LNCaP clone FGC (cell line): ENCODE measurements at regions not wholly inside any gene's neighbourhood (a gene's known extent, or its start where the extent isn't known, plus 50 kb on each side); places are given as distances from the start of the nearest gene placed in this dataset.

Experiments
- DNase-seq: peaks from one replicate; pipeline ENCODE4 v3.0.0-alpha.2; 2011; ENCODE audit warnings: low read depth
- H3K4me3 ChIP-seq: 2 replicates; pipeline ENCODE4 v1.5.1; 2011; ENCODE audit warnings: mild to moderate bottlenecking, low read depth, low read length, control low read depth
- TF ChIP-seq, protein P1 (sequence below): IDR thresholded peaks from 2 replicates; pipeline ENCODE4 v1.5.1; 2012; ENCODE audit warnings: mild to moderate bottlenecking; ENCODE audit not compliant: control insufficient read depth, insufficient read depth; ENCODE audit errors: extremely low read depth

DNA sequence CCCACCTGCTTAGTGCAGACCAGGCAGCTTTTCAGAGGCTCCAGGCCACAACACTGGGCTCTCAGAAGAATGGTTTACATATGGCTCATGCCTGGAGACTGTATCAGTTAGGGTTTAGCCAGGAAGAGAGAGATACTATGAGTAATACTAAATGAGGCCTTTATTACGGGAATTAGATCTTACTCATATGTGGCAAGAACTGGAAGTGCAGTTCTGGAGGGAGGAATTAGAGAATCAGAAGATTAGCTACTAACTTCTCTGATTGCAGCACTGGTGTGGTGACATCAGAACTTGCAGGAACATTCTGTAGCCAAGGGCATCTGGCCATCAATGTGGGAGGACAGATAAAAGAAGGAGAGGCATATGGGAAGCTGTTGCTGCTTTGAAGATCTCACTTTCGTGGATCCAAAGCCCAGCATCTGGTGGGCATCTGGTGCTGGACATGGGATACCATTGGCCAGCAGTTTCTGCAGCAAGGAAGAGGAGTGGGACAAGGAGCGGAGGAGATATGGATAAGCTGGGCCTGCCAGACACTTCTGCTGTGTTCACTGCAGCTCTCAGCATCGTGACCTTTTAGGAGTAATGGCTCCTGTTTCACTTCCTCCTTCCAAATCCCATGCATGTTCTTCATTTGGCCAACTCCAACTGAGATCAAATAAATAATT is 248.5 kb downstream of the BTBD3 start:
- no peak for DNase-seq
- TF ChIP-seq, protein P1, sequence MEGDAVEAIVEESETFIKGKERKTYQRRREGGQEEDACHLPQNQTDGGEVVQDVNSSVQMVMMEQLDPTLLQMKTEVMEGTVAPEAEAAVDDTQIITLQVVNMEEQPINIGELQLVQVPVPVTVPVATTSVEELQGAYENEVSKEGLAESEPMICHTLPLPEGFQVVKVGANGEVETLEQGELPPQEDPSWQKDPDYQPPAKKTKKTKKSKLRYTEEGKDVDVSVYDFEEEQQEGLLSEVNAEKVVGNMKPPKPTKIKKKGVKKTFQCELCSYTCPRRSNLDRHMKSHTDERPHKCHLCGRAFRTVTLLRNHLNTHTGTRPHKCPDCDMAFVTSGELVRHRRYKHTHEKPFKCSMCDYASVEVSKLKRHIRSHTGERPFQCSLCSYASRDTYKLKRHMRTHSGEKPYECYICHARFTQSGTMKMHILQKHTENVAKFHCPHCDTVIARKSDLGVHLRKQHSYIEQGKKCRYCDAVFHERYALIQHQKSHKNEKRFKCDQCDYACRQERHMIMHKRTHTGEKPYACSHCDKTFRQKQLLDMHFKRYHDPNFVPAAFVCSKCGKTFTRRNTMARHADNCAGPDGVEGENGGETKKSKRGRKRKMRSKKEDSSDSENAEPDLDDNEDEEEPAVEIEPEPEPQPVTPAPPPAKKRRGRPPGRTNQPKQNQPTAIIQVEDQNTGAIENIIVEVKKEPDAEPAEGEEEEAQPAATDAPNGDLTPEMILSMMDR, result no peak
- no peak overlapping the region for H3K4me3 ChIP-seq

DNA sequence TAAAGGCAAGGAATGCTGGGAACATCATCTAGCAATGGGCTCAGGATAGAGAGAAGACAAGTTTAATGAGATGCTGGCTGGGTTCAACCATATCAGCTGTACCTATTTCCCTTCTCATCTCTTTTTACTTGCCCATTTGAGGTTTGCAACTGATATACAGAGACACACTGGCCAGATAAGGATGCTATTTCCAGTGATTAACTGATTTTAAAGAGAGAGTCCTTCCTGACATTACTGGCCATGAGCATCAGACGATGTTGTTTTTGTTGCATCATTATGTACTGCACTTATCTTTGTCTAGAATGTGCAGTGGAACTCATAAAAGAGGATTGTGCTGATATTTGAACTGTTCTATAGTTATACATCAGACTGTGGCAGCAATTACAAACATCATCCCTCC is 252.7 kb downstream of the BTBD3 start:
- TF ChIP-seq, protein P1, result no peak
- H3K4me3 ChIP-seq, result no peak overlapping the region
- DNase-seq, result no peak

DNA sequence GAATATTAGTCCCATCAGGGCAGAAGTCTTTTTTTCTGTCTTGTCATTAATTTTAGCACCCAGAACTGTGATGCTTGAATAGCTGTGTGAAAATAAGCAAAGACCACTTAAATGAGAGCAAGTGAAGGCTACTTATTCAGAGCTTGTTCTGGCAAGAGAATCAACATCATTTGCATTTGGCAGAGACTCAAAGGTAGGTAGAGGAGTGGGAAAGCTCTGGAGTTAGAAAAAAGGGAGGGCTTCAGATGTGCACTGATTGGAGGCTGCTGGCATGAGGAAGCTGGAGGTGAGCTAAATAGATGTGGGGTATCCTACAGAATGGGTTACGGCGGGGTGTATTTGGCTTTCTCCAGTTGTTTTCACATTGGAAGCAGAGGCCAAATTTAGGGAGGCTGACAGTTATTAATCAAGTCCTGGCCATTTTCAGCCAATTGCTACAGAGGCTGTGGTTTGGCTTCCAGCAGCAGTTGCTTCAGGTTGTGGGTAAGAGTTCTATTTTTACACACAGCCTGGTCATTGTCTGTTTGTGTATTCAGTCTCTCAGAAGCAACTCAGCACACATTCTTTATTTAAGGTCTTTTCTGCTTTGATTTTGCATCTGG is 254.3 kb downstream of the BTBD3 start:
- no peak for DNase-seq
- no peak overlapping the region for H3K4me3 ChIP-seq
- TF ChIP-seq, protein P1, result no peak

DNA sequence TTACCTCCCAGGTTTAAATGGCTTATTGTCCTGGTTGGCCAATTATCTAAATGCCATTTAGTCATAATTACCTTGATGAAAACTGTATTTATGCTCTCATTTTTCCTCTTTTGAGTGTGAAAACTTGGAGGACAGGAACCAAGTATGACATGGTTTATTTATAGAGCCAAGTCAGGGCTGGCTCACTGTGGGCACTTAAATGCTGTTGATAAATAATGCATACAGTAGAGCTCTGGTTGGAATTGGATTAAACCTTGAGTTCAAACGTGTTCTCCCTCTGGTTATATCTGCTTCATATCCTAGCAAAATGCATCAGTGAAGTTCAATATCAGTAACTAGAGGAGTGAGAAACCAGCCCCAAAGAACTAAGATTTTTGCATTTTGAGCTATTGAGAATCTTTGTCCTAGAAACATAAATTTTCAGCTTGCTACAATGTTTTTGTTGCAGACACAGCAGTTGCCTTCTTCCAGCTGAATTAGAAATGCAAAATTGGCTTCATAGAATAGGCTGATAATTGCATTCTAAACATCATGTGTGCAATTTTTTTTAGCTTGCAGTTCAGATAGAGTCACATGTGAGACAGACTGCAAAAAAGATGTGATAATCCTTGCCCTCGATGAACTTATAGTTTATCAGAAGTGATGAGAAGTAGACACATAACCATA is 255.8 kb downstream of the BTBD3 start:
- no peak for DNase-seq
- H3K4me3 ChIP-seq, result no peak overlapping the region
- TF ChIP-seq, protein P1, result no peak

DNA sequence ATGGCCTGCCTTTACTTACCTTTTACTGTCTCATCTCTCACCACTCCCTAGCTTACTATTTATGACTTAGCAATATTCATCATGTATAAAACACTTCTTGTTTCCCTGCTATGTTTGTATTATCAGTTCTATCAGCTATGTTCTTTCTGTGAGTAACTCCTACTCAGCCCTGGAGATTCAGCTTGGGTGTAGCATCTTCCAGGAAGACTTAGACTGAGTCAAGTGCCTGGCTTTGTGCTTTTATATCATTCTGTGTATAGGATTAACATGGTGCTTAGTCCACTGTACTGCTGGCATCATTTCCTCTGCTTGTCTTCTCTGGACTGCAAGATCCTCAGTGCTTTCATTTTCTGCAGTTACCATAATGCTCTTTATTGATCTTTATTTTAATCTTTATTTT is 257.8 kb downstream of the BTBD3 start:
- no peak for DNase-seq
- no peak overlapping the region for H3K4me3 ChIP-seq
- TF ChIP-seq, protein P1, result no peak

DNA sequence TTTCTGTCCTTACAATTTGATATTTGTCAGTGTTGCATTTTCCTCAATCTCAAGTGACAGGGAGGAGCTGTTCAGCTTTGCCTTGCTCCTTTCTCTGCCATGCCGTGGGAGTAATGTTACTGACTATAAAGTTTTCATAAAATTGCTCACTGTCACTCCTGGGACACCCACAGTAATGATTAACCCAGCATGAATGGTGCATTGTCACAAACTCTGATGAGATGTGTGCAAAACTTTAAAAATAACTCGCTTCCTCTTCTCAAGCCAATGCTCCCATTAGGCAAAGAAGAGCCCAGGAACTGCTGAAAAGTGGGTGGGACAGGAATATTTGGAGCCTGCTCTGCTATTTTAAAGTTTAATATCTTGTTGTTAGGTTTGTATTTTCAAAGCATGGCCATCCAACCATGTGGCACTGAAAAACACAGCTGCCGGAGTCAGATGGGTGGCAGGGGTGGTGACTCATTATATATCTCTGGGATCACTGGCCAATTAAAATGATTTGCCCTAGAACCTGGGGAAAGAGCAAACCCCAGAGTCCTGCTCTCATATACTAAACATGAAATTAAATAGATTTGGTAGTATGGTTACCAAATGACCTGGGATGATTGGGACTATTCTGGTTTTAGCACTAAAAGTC is 260.1 kb downstream of the BTBD3 start:
- H3K4me3 ChIP-seq, result no peak overlapping the region
- DNase-seq, result no peak
- TF ChIP-seq, protein P1, result no peak
